Stomach (tissue), 4 donors: ENCODE measurements at regions not wholly inside any gene's neighbourhood (a gene's known extent, or its start where the extent isn't known, plus 50 kb on each side); places are given as distances from the start of the nearest gene placed in this dataset.

Experiments used
- CTCF ChIP-seq, 7 experiments: fragments of 450-650 bp in 4 of 7; fragments of 200-600 bp in 3 of 7; sonication (generic) in 3 of 7; IDR thresholded peaks; one replicate each; pipeline ENCODE4 v1.5.1; 2016 to 2019; ENCODE audit warnings: antibody characterized with exemption in 7 of 7, control low read depth in 2 of 7, mild to moderate bottlenecking in 1 of 7
- POLR2A ChIP-seq, 4 donors: fragments of 450-650 bp; IDR thresholded peaks; one replicate each; pipeline ENCODE4 v1.6.1; 2016; ENCODE audit warnings: antibody characterized with exemption in 4 of 4, control low read depth in 2 of 4, mild to moderate bottlenecking in 1 of 4, moderate library complexity in 1 of 4

GRCh38 chr2:156779416-156780120, 343.4 kb downstream of the GPD2 start:
- no peak for TF ChIP-seq CTCF (IDR thresholded peaks at IDR 0.05)
- TF ChIP-seq POLR2A (IDR thresholded peaks at IDR 0.05): no peak
